Left kidney (tissue), 1 donor: ENCODE measurements at regions not wholly inside any gene's neighbourhood (a gene's known extent, or its start where the extent isn't known, plus 50 kb on each side); places are given as distances from the start of the nearest gene placed in this dataset.

ENCODE experiments used
- DNase-seq: peaks from one replicate; pipeline ENCODE4 v3.0.0-alpha.2; 2013

GRCh38 chr1:29457496-29458368 lies 221.4 kb downstream of the PTPRU start:
- DNase-seq = no peak

GRCh38 chr1:29456685-29457435 lies 220.5 kb downstream of the PTPRU start:
- DNase-seq = no peak

- no peak for DNase-seq
Measured at GRCh38 chr1:29455781-29456180, 219.5 kb downstream of the PTPRU start.

- no peak for DNase-seq
Measured at GRCh38 chr1:29454616-29455380, 218.5 kb downstream of the PTPRU start.

- DNase-seq = no peak
Measured at GRCh38 chr1:29453502-29454240, 217.3 kb downstream of the PTPRU start.

- DNase-seq = no peak
Measured at GRCh38 chr1:29452463-29453230, 216.3 kb downstream of the PTPRU start.

- DNase-seq = no peak
Measured at GRCh38 chr1:29451368-29451892, 215.1 kb downstream of the PTPRU start.

- no peak for DNase-seq
Measured at GRCh38 chr1:29450591-29450990, 214.3 kb downstream of the PTPRU start.

GRCh38 chr1:29448456-29449235 lies 212.3 kb downstream of the PTPRU start:
- no peak for DNase-seq

- DNase-seq = no peak
Measured at GRCh38 chr1:29447368-29447767, 211.0 kb downstream of the PTPRU start.

GRCh38 chr1:29444782-29445729 lies 208.7 kb downstream of the PTPRU start:
- DNase-seq = no peak

- no peak for DNase-seq
Measured at GRCh38 chr1:29444081-29444715, 207.9 kb downstream of the PTPRU start.

GRCh38 chr1:29441916-29442668 lies 205.8 kb downstream of the PTPRU start:
- DNase-seq = no peak

GRCh38 chr1:29439615-29440014 lies 203.3 kb downstream of the PTPRU start:
- no peak for DNase-seq

GRCh38 chr1:29438991-29439390 lies 202.7 kb downstream of the PTPRU start:
- DNase-seq = no peak

GRCh38 chr1:29437946-29438345 lies 201.6 kb downstream of the PTPRU start:
- DNase-seq = no peak

- no peak for DNase-seq
Measured at GRCh38 chr1:29436181-29436785, 200.0 kb downstream of the PTPRU start.
